GM20000 (cell line): ENCODE measurements at regions not wholly inside any gene's neighbourhood (a gene's known extent, or its start where the extent isn't known, plus 50 kb on each side); places are given as distances from the start of the nearest gene placed in this dataset.
"Not testable (repeated sequence)": the region's sequence is repeated elsewhere in the genome, so short reads cannot be mapped to it uniquely, and the experiment has no call there.

ENCODE experiments used
- DNase-seq: peaks from one replicate; pipeline ENCODE4 v3.0.0; 2012; ENCODE audit warnings: low spot score
- CTCF ChIP-seq: IDR thresholded peaks from 2 replicates; pipeline ENCODE4 v1.5.1; 2012; ENCODE audit warnings: mild to moderate bottlenecking, control low read depth; ENCODE audit errors: extremely low read depth, missing control alignments

- no peak for DNase-seq
- no peak for TF ChIP-seq CTCF
These were observed 1292.2 kb upstream of the TMEM132C start for GRCh38 chr12:126974779-126975178.

- no peak for TF ChIP-seq CTCF
- DNase-seq, result no peak
These were observed 1290.4 kb upstream of the TMEM132C start for GRCh38 chr12:126976579-126976978.

GRCh38 chr12:126979564-126979963, 1287.4 kb upstream of the TMEM132C start:
- DNase-seq, result not testable (repeated sequence)

- TF ChIP-seq CTCF, result no peak
- no peak for DNase-seq
These were observed 1284.3 kb upstream of the TMEM132C start for GRCh38 chr12:126982707-126983106.

- not testable (repeated sequence) for DNase-seq
These were observed 1283.2 kb upstream of the TMEM132C start for GRCh38 chr12:126983735-126984134.

- DNase-seq, result not testable (repeated sequence)
These were observed 1281.3 kb upstream of the TMEM132C start for GRCh38 chr12:126985663-126986062.

- TF ChIP-seq CTCF, result no peak
- DNase-seq, result no peak
These were observed 1277.4 kb upstream of the TMEM132C start for GRCh38 chr12:126989532-126989931.

- no peak for TF ChIP-seq CTCF
- DNase-seq, result no peak
These were observed 1273.1 kb upstream of the TMEM132C start for GRCh38 chr12:126993898-126994297.

- TF ChIP-seq CTCF, result no peak
- no peak for DNase-seq
These were observed 1272.4 kb upstream of the TMEM132C start for GRCh38 chr12:126994599-126994998.
